Mesendoderm (in vitro differentiated cells): ENCODE measurements at regions not wholly inside any gene's neighbourhood (a gene's known extent, or its start where the extent isn't known, plus 50 kb on each side); places are given as distances from the start of the nearest gene placed in this dataset.

Source experiments
- DNase-seq: peaks from one replicate; pipeline ENCODE4 v3.0.0; 2013
- H2AK5ac ChIP-seq: 2 replicates; pipeline ENCODE4 v1.6.1; 2013; ENCODE audit warnings: low read length, inconsistent platforms
- H2BK120ac ChIP-seq: 2 replicates; pipeline ENCODE4 v1.6.1; 2013; ENCODE audit warnings: low read depth, mild to moderate bottlenecking, low read length, moderate library complexity, mixed read lengths
- H2BK15ac ChIP-seq: replicated peaks from 2 replicates; pipeline ENCODE4 v1.6.1; 2013; ENCODE audit warnings: low read depth, mild to moderate bottlenecking, moderate library complexity
- H2BK5ac ChIP-seq: 2 replicates; pipeline ENCODE4 v1.6.1; 2013; ENCODE audit warnings: low read length, inconsistent platforms
- H3K18ac ChIP-seq: 2 replicates; pipeline ENCODE4 v1.6.1; 2013; ENCODE audit warnings: mild to moderate bottlenecking, low read length, mixed read lengths
- H3K23ac ChIP-seq: one replicate; pipeline ENCODE4 v1.6.1; 2013; ENCODE audit warnings: low read length
- H3K27ac ChIP-seq: 2 replicates; pipeline ENCODE4 v1.5.1; 2013; ENCODE audit warnings: low read depth, mild to moderate bottlenecking, inconsistent platforms, low read length, moderate library complexity
- H3K27me3 ChIP-seq: 2 replicates; pipeline ENCODE4 v1.6.1; 2013; ENCODE audit warnings: low read length, control low read depth, mild to moderate bottlenecking, inconsistent platforms; ENCODE audit not compliant: insufficient read depth, poor library complexity
- H3K36me3 ChIP-seq: 2 replicates; pipeline ENCODE4 v1.6.1; 2013; ENCODE audit warnings: low read length, inconsistent platforms; ENCODE audit not compliant: control insufficient read depth, insufficient read depth
- H3K4ac ChIP-seq: one replicate; pipeline ENCODE4 v1.6.1; 2013; ENCODE audit warnings: low read depth, mild to moderate bottlenecking, low read length, moderate library complexity
- H3K4me1 ChIP-seq: 2 replicates; pipeline ENCODE4 v1.6.1; 2013; ENCODE audit warnings: low read depth, low read length, inconsistent platforms; ENCODE audit not compliant: control insufficient read depth
- H3K4me2 ChIP-seq: 2 replicates; pipeline ENCODE4 v1.6.1; 2013; ENCODE audit warnings: low read length
- H3K4me3 ChIP-seq: 2 replicates; pipeline ENCODE4 v1.5.1; 2013; ENCODE audit warnings: mild to moderate bottlenecking, low read length
- H3K56ac ChIP-seq: one replicate; pipeline ENCODE4 v1.6.1; 2013; ENCODE audit warnings: low read length
- H3K79me1 ChIP-seq: 2 replicates; pipeline ENCODE4 v1.6.1; 2013; ENCODE audit warnings: low read length, inconsistent platforms
- H3K79me2 ChIP-seq: 2 replicates; pipeline ENCODE4 v1.6.1; 2013; ENCODE audit warnings: mild to moderate bottlenecking, low read length; ENCODE audit not compliant: control insufficient read depth, insufficient read depth
- H3K9ac ChIP-seq: 2 replicates; pipeline ENCODE4 v1.6.1; 2013; ENCODE audit warnings: low read length, inconsistent platforms
- H4K5ac ChIP-seq: one replicate; pipeline ENCODE4 v1.6.1; 2013; ENCODE audit warnings: low read length
- H4K8ac ChIP-seq: one replicate; pipeline ENCODE4 v1.6.1; 2013; ENCODE audit warnings: low read depth, mild to moderate bottlenecking, control low read depth, low read length, moderate library complexity
- WGBS: extraction: QIAGEN DNeasy Blood & Tissue Kit; methylation state at CpG from one replicate; pipeline ENCODE4 v1.1.7; 2013; ENCODE audit warnings: low lambda C conversion rate, missing lambda C conversion rate; ENCODE audit not compliant: insufficient coverage; ENCODE audit errors: extremely low coverage; 5-methylcytosine and 5-hydroxymethylcytosine counted together

DNA sequence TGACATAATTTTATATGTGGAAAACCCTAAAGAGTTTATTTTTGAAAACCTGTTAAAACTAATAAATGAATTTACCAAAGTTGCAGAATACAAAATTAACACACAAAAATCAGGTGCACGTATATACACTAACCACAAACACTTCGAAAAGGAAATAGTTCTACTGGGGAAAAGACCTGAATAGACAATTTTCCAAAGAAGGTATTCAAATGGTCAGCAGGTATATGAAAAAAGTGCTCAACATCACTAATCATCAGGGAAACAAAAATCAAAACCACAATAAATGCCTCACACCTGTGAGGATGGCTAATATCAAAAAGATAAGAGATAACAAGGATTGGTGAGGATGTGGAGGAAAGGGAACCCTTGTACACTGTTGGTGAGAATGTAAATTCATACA, 110.6 kb downstream of the PXDC1 start:
- Histone ChIP-seq H3K23ac (no peak overlapping the region), H3K9ac (no peak overlapping the region), H3K27me3 (no peaks in the 10 kb centered on the region), H3K4me3 (no peak overlapping the region), H2BK15ac (no peak overlapping the region), H2BK120ac (no peak overlapping the region), H3K79me2 (no peaks in the 10 kb centered on the region), H3K56ac (no peak overlapping the region), H3K4me2 (no peak overlapping the region), H4K8ac (no peak overlapping the region), H4K5ac (no peak overlapping the region), H3K4me1 (no peaks in the 10 kb centered on the region), H3K18ac (no peak overlapping the region), H3K36me3 (no peaks in the 10 kb centered on the region), H2AK5ac (no peak overlapping the region), H3K27ac (no peak overlapping the region), H2BK5ac (no peak overlapping the region), H3K4ac (no peak overlapping the region), H3K79me1 (no peaks in the 10 kb centered on the region)
- WGBS: no CpG with 5 or more reads among the region's 2 CpGs
- DNase-seq: no peak

DNA sequence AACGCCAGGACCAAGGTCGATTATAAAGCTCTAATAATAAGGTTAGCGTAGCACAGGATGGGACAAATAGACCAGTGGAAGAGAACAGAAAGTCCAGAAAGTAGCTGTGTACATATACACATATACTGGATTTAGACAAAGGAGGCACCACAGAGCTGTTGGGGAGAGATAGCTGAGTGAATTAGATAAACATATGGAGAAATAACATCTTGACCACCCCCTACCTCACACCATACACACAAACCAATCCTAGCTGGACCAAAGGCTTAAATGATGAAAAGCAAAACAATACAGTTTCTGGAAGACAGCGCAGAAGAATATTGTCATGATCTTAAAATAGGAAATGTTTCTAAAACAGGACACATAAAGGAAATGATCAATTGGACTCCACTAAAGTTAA, 112.9 kb downstream of the PXDC1 start:
- Histone ChIP-seq H3K79me1 (no peaks in the 10 kb centered on the region), H3K56ac (no peak overlapping the region), H3K79me2 (no peaks in the 10 kb centered on the region), H3K27me3 (no peaks in the 10 kb centered on the region), H4K8ac (no peak overlapping the region), H2AK5ac (no peak overlapping the region), H3K18ac (no peak overlapping the region), H3K27ac (no peak overlapping the region), H3K9ac (no peak overlapping the region), H3K4ac (no peak overlapping the region), H2BK15ac (no peak overlapping the region), H3K4me1 (no peaks in the 10 kb centered on the region), H3K4me3 (no peak overlapping the region), H2BK5ac (no peak overlapping the region), H3K4me2 (no peak overlapping the region), H3K36me3 (no peaks in the 10 kb centered on the region), H4K5ac (no peak overlapping the region), H3K23ac (no peak overlapping the region), H2BK120ac (no peak overlapping the region)
- DNase-seq: no peak
- WGBS: no CpG with 5 or more reads among the region's 4 CpGs

DNA sequence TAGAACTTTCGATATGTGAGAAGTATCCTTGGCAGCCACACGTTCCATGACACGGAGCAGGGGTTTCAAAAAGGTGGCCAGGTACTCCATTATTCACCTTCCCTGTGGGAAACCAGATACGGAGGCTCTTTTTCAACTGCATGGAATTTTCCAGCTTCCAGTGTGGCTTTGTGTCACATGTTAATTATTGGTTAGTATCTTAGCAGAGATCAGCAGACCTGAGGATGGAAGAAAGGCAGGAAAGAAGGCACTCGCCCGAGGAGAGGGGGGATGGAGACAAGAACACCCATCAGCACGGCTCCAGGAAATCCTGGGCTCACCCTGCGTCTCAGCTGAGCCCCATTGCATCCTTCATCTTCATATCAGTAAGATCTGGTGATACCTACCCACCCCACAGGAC, 115.5 kb downstream of the PXDC1 start:
- Histone ChIP-seq H4K8ac (no peak overlapping the region), H3K56ac (no peak overlapping the region), H2AK5ac (no peak overlapping the region), H3K18ac (no peak overlapping the region), H2BK5ac (no peak overlapping the region), H3K79me1 (no peaks in the 10 kb centered on the region), H4K5ac (no peak overlapping the region), H3K36me3 (no peaks in the 10 kb centered on the region), H3K23ac (no peak overlapping the region), H3K9ac (no peak overlapping the region), H3K27ac (no peak overlapping the region), H3K27me3 (no peaks in the 10 kb centered on the region), H3K4me1 (no peaks in the 10 kb centered on the region), H3K4me2 (no peak overlapping the region), H2BK120ac (no peak overlapping the region), H2BK15ac (no peak overlapping the region), H3K4ac (no peak overlapping the region), H3K4me3 (no peak overlapping the region), H3K79me2 (no peaks in the 10 kb centered on the region)
- WGBS: no CpG with 5 or more reads among the region's 8 CpGs
- no peak for DNase-seq

DNA sequence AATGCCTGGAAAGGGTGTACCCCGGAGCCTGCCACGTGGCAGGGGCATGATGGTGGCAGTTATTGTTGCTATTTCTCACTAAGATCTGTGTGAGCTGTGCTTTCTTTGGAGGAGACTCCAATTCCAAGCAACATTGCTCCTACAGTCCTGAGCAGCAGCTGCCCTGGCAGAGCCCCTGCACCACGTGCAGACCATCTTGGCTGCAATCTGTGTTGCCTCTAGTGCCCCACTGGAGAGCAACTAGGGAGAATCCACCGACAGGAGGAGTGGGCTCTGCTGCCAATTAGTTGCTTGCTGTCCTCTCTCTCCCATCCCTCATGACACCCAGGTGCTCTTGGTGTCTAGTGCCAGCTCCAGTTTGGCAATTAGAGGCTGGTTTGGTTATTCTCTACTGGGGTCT, 116.0 kb downstream of the PXDC1 start:
- no CpG with 5 or more reads among the region's 4 CpGs for WGBS
- Histone ChIP-seq H4K8ac (no peak overlapping the region), H3K9ac (no peak overlapping the region), H3K36me3 (no peaks in the 10 kb centered on the region), H2BK5ac (no peak overlapping the region), H2BK120ac (no peak overlapping the region), H3K27ac (no peak overlapping the region), H3K4me3 (no peak overlapping the region), H3K79me2 (no peaks in the 10 kb centered on the region), H3K4me2 (no peak overlapping the region), H3K79me1 (no peaks in the 10 kb centered on the region), H2AK5ac (no peak overlapping the region), H2BK15ac (no peak overlapping the region), H3K18ac (no peak overlapping the region), H4K5ac (no peak overlapping the region), H3K27me3 (no peaks in the 10 kb centered on the region), H3K4me1 (no peaks in the 10 kb centered on the region), H3K56ac (no peak overlapping the region), H3K23ac (no peak overlapping the region), H3K4ac (no peak overlapping the region)
- no peak for DNase-seq

DNA sequence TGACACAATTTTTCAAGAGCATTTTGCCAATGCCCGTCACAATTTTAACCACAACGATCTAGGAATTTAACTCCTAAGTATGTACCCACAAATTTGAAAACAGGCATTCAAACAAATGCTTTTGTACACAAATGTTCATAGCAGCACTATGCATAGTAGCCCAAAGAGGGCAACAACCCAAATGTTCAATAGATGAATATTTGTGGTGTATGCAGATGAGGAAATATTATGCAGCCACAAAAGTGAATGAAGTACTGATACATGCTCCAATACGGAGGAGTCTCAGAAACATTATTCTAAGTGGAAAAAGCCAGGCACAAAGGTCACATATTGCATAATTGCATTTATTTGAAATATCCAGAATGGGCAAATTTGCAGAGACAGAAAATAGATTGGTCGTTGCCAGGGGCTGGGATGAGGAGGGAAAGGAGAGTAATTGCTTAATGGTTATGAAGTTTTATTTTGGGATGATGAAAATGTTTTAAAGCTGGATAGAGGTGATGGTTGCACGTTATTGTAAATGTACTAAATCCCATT, 117.2 kb downstream of the PXDC1 start:
- H2BK120ac ChIP-seq: no peak overlapping the region
- 100% methylated on average over 1 of the region's 5 CpGs for WGBS
- H3K4ac ChIP-seq: no peak overlapping the region
- H3K4me1 ChIP-seq: no peaks in the 10 kb centered on the region
- no peaks in the 10 kb centered on the region for H3K79me1 ChIP-seq
- no peak overlapping the region for H4K8ac ChIP-seq
- H3K4me2 ChIP-seq: no peak overlapping the region
- no peak overlapping the region for H4K5ac ChIP-seq
- H3K27me3 ChIP-seq: no peaks in the 10 kb centered on the region
- H3K23ac ChIP-seq: no peak overlapping the region
- no peak overlapping the region for H2BK5ac ChIP-seq
- no peak overlapping the region for H3K27ac ChIP-seq
- no peak overlapping the region for H3K4me3 ChIP-seq
- H2BK15ac ChIP-seq: no peak overlapping the region
- no peak overlapping the region for H3K18ac ChIP-seq
- no peak overlapping the region for H2AK5ac ChIP-seq
- no peaks in the 10 kb centered on the region for H3K79me2 ChIP-seq
- no peak for DNase-seq
- no peak overlapping the region for H3K56ac ChIP-seq
- H3K36me3 ChIP-seq: no peaks in the 10 kb centered on the region
- H3K9ac ChIP-seq: no peak overlapping the region

DNA sequence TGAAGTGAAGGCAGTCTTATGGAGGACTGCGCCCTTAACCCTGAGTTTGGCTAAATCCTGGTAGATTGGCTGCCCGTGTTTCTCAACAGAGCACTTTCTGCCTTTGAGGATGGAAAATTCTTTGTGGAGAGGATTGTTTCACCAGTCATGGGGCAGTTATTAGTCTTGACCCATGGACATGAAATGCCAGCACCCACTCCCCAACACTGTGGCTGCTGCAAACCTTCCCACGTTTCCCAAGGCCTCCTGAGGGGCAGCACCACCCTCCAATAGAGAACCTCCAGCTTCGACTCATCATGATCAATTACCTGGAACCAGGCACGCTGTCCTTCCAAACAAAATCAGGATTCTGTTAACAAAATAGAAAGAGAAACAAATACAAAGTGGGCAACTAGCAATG, 117.8 kb downstream of the PXDC1 start:
- no peaks in the 10 kb centered on the region for H3K36me3 ChIP-seq
- no peak overlapping the region for H2BK120ac ChIP-seq
- no peak overlapping the region for H4K8ac ChIP-seq
- no peak overlapping the region for H3K27ac ChIP-seq
- H3K4me2 ChIP-seq: no peak overlapping the region
- H3K18ac ChIP-seq: no peak overlapping the region
- H3K4ac ChIP-seq: no peak overlapping the region
- H3K56ac ChIP-seq: no peak overlapping the region
- no peak overlapping the region for H3K4me3 ChIP-seq
- H3K79me1 ChIP-seq: no peaks in the 10 kb centered on the region
- no peak overlapping the region for H2AK5ac ChIP-seq
- no CpG with 5 or more reads among the region's 5 CpGs for WGBS
- no peak overlapping the region for H2BK15ac ChIP-seq
- no peak overlapping the region for H2BK5ac ChIP-seq
- no peaks in the 10 kb centered on the region for H3K27me3 ChIP-seq
- H3K23ac ChIP-seq: no peak overlapping the region
- no peak overlapping the region for H4K5ac ChIP-seq
- no peak for DNase-seq
- no peak overlapping the region for H3K9ac ChIP-seq
- H3K4me1 ChIP-seq: no peaks in the 10 kb centered on the region
- no peaks in the 10 kb centered on the region for H3K79me2 ChIP-seq
